Loucy (cell line): ENCODE measurements at regions not wholly inside any gene's neighbourhood (a gene's known extent, or its start where the extent isn't known, plus 50 kb on each side); places are given as distances from the start of the nearest gene placed in this dataset.

Experiments
- H2AFZ ChIP-seq: fragments of 200-600 bp; sonication (generic); 2 replicates; pipeline ENCODE4 v1.6.0; 2016; ENCODE audit warnings: antibody characterized with exemption, mild to moderate bottlenecking, low read length, moderate library complexity
- H3F3A ChIP-seq: fragments of 200-600 bp; 2 replicates; pipeline ENCODE4 v1.6.0; 2016; ENCODE audit warnings: antibody characterized with exemption, low read depth, mild to moderate bottlenecking
- H3K27me3 ChIP-seq: fragments of 200-600 bp; sonication (generic); 2 replicates; pipeline ENCODE4 v1.6.1; 2014; ENCODE audit warnings: low read length, mild to moderate bottlenecking; ENCODE audit not compliant: insufficient read depth, poor library complexity, severe bottlenecking
- H3K36me3 ChIP-seq: fragments of 200-600 bp; sonication (generic); 2 replicates; pipeline ENCODE4 v1.6.1; 2016; ENCODE audit warnings: low read length; ENCODE audit not compliant: insufficient read depth
- H3K4me1 ChIP-seq: fragments of 200-600 bp; sonication (generic); 2 replicates; pipeline ENCODE4 v1.5.1; 2014; ENCODE audit warnings: low read length, mild to moderate bottlenecking; ENCODE audit not compliant: insufficient read depth, poor library complexity, severe bottlenecking
- H3K4me2 ChIP-seq: fragments of 200-600 bp; sonication (generic); 2 replicates; pipeline ENCODE4 v1.6.0; 2014; ENCODE audit warnings: antibody characterized with exemption, low read length, low read depth, mild to moderate bottlenecking; ENCODE audit not compliant: poor library complexity, severe bottlenecking
- H3K4me3 ChIP-seq: fragments of 200-600 bp; sonication (generic); 2 replicates; pipeline ENCODE4 v1.5.1; 2014; ENCODE audit warnings: low read length, mild to moderate bottlenecking, mixed read lengths; ENCODE audit not compliant: poor library complexity, severe bottlenecking
- H3K79me2 ChIP-seq: fragments of 200-600 bp; sonication (generic); 2 replicates; pipeline ENCODE4 v1.6.1; 2014; ENCODE audit warnings: low read length; ENCODE audit not compliant: insufficient read depth
- H3K9ac ChIP-seq: fragments of 200-600 bp; sonication (generic); 2 replicates; pipeline ENCODE4 v1.6.0; 2014; ENCODE audit warnings: mild to moderate bottlenecking, low read depth, low read length, moderate library complexity; ENCODE audit not compliant: poor library complexity, severe bottlenecking
- H3K9me2 ChIP-seq: fragments of 200-600 bp; sonication (generic); replicated peaks from 2 replicates; pipeline ENCODE4 v1.6.1; 2016; ENCODE audit warnings: low read depth, low read length, mixed read lengths
- H3K9me3 ChIP-seq: fragments of 200-600 bp; sonication (generic); 2 replicates; pipeline ENCODE4 v1.6.1; 2014; ENCODE audit warnings: mild to moderate bottlenecking, antibody characterized with exemption, low read length, low read depth; ENCODE audit not compliant: insufficient read depth
- H4K20me1 ChIP-seq: fragments of 200-600 bp; sonication (generic); 2 replicates; pipeline ENCODE4 v1.6.0; 2014; ENCODE audit warnings: antibody characterized with exemption, low read length, mild to moderate bottlenecking; ENCODE audit not compliant: insufficient read depth, poor library complexity, severe bottlenecking
- EZH2phosphoT487 ChIP-seq: fragments of 200-600 bp; IDR thresholded peaks from 2 replicates; pipeline ENCODE4 v1.6.1; 2018; ENCODE audit warnings: antibody characterized with exemption, mild to moderate bottlenecking, moderate library complexity, borderline replicate concordance
- TF ChIP-seq, protein P1 (sequence below): fragments of 200-600 bp; sonication (generic); conservative IDR thresholded peaks from 2 replicates; pipeline ENCODE4 v1.5.1; 2014; ENCODE audit warnings: mild to moderate bottlenecking, antibody characterized with exemption, low read length

DNA sequence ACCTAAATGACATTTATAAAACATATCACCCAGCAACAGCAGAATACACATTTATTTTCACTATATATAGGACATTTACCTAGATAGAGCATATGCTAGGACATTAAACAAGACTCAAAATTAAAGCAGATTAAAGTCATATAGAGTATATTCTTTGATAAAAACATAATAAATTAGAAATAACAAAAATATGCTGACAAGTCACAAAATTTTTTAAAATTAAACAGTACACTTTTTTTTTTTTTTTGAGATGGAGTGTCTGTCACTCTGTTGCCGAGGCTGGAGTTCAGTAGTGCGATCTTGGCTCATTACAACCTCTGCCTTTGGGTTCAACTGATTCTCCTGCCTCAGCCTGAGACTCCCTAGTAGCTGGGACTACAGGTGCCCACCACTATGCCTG is 758.9 kb upstream of the NRXN1 start:
- Histone ChIP-seq H3K9ac (no peak overlapping the region), H3K9me3 (no peaks in the 10 kb centered on the region), H4K20me1 (no peaks in the 10 kb centered on the region), H3K9me2 (no peaks in the 10 kb centered on the region), H3F3A (no peaks in the 10 kb centered on the region), H3K27me3 (no peaks in the 10 kb centered on the region), H3K36me3 (no peaks in the 10 kb centered on the region), H3K4me2 (no peak overlapping the region), H3K79me2 (no peaks in the 10 kb centered on the region), H2AFZ (no peak overlapping the region), H3K4me1 (no peaks in the 10 kb centered on the region), H3K4me3 (no peak overlapping the region)
- TF ChIP-seq, protein P1, sequence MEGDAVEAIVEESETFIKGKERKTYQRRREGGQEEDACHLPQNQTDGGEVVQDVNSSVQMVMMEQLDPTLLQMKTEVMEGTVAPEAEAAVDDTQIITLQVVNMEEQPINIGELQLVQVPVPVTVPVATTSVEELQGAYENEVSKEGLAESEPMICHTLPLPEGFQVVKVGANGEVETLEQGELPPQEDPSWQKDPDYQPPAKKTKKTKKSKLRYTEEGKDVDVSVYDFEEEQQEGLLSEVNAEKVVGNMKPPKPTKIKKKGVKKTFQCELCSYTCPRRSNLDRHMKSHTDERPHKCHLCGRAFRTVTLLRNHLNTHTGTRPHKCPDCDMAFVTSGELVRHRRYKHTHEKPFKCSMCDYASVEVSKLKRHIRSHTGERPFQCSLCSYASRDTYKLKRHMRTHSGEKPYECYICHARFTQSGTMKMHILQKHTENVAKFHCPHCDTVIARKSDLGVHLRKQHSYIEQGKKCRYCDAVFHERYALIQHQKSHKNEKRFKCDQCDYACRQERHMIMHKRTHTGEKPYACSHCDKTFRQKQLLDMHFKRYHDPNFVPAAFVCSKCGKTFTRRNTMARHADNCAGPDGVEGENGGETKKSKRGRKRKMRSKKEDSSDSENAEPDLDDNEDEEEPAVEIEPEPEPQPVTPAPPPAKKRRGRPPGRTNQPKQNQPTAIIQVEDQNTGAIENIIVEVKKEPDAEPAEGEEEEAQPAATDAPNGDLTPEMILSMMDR = no peak
- no peak for TF ChIP-seq EZH2phosphoT487

DNA sequence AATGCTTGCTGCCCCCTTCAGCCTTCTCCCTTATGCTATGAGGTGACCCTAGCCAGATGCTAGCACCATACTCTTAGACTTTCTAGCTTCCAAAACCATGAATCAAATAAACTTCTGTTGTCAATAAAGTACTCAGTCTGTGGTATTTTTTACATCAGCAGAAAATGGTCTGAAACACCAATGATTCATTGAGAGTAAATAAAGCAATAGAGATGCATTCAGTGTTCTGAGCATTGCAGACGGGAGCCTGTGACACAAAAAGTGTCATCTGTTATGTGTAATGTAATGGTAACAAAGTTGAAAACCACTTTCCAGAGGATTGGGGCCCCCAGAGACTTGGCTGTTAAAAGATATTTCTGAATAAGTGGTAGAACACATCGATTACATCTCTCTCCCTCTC is 758.0 kb upstream of the NRXN1 start:
- no peaks in the 10 kb centered on the region for H4K20me1 ChIP-seq

DNA sequence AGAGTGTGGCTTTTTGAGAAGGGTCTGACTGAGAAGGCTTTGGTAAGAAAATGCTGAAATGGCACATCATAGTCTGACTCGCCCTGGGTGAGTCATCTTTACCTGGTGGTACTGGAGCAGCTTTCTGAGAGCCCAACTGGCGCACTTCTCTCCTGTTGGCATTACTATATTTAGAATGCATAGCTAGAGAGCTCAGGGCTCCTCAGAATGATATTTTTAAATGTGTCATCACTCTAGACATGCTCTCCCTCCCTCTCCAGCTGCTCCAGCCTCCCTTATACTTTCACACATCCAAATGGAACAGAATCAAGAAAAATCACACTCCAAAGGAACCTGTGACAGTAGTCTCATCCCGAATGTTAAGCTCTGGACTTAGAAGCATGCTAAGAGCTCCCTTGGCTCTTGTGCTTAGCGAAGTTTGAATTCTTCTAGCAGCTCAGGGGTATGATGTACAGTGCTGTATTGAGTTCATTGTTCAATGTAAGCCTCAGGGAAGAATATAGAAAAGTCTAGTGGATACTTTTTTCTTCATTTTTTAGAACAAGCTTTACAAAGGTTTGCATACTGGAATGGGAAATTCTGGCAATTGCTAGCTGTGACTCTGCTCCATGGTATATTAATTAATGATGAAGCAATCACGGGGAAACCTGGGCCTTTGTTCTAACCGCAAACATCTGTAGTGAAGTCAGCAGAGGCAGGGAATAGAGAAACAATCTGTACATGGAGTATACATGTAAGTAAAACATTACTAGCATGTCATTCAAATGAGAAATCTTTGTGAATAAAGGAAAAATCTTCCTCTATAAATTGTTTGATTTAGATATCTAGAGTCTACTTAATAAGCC is 751.2 kb upstream of the NRXN1 start:
- H3K9me2 ChIP-seq = no peaks in the 10 kb centered on the region
- H3K9me3 ChIP-seq = no peaks in the 10 kb centered on the region
- no peaks in the 10 kb centered on the region for H3K4me1 ChIP-seq
- H3K36me3 ChIP-seq = no peaks in the 10 kb centered on the region
- H4K20me1 ChIP-seq = no peaks in the 10 kb centered on the region
- H2AFZ ChIP-seq = no peak overlapping the region
- H3K27me3 ChIP-seq = no peaks in the 10 kb centered on the region
- H3K79me2 ChIP-seq = no peaks in the 10 kb centered on the region
- TF ChIP-seq EZH2phosphoT487 = no peak
- TF ChIP-seq, protein P1 = no peak
- H3K4me3 ChIP-seq = no peak overlapping the region
- no peak overlapping the region for H3K9ac ChIP-seq
- no peak overlapping the region for H3K4me2 ChIP-seq
- H3F3A ChIP-seq = no peaks in the 10 kb centered on the region

More for the DNA sequence above, 758.0 kb upstream of the NRXN1 start:
- H3K36me3 ChIP-seq = no peaks in the 10 kb centered on the region
- no peaks in the 10 kb centered on the region for H3F3A ChIP-seq
- H3K9ac ChIP-seq = no peak overlapping the region
- H3K4me1 ChIP-seq = no peaks in the 10 kb centered on the region
- H3K4me2 ChIP-seq = no peak overlapping the region
- no peaks in the 10 kb centered on the region for H3K9me2 ChIP-seq
- H3K4me3 ChIP-seq = no peak overlapping the region
- no peak for TF ChIP-seq EZH2phosphoT487
- TF ChIP-seq, protein P1 = no peak
- H3K9me3 ChIP-seq = no peaks in the 10 kb centered on the region
- no peak overlapping the region for H2AFZ ChIP-seq
- H3K79me2 ChIP-seq = no peaks in the 10 kb centered on the region
- H3K27me3 ChIP-seq = no peaks in the 10 kb centered on the region
